GM18951 (cell line): ENCODE measurements at regions not wholly inside any gene's neighbourhood (a gene's known extent, or its start where the extent isn't known, plus 50 kb on each side); places are given as distances from the start of the nearest gene placed in this dataset.
"Not testable (repeated sequence)": the region's sequence is repeated elsewhere in the genome, so short reads cannot be mapped to it uniquely, and the experiment has no call there.

Experiments used
- POLR2A ChIP-seq: IDR thresholded peaks from 4 replicates; pipeline ENCODE4 v1.6.1; 2011; ENCODE audit warnings: mild to moderate bottlenecking; ENCODE audit not compliant: insufficient read length, insufficient read depth; ENCODE audit errors: extremely low read depth
- in situ Hi-C: fragments of 300-500 bp; cut with MboI; formaldehyde crosslinking; loops from one replicate; pipeline ENCODE4 v1.12.0; 2022; ENCODE audit warnings: low sequenced_read_pairs, mixed read lengths, inconsistent platforms; ENCODE audit not compliant: unreplicated experiment

GRCh38 chr4:160110891-160111290, 1008.0 kb downstream of the RAPGEF2 start:
- in situ Hi-C loops, result no loop called here
- no peak for TF ChIP-seq POLR2A

GRCh38 chr4:160117686-160118085, 1014.8 kb downstream of the RAPGEF2 start:
- in situ Hi-C loops, result no loop called here
- TF ChIP-seq POLR2A, result no peak

- in situ Hi-C loops, result not testable (repeated sequence)
Measured at GRCh38 chr4:160125576-160126287, 1022.9 kb downstream of the RAPGEF2 start.

GRCh38 chr4:160127211-160127610, 1024.3 kb downstream of the RAPGEF2 start:
- TF ChIP-seq POLR2A, result no peak
- in situ Hi-C loops, result no loop called here

GRCh38 chr4:160129439-160129838, 1026.6 kb downstream of the RAPGEF2 start:
- in situ Hi-C loops, result no loop called here
- no peak for TF ChIP-seq POLR2A

GRCh38 chr4:160136021-160136420, 1033.1 kb downstream of the RAPGEF2 start:
- in situ Hi-C loops, result no loop called here
- no peak for TF ChIP-seq POLR2A

GRCh38 chr4:160141206-160141605, 1038.3 kb downstream of the RAPGEF2 start:
- TF ChIP-seq POLR2A, result no peak

GRCh38 chr4:160142579-160142978, 1039.7 kb downstream of the RAPGEF2 start:
- no peak for TF ChIP-seq POLR2A
- in situ Hi-C loops, result no loop called here

More at GRCh38 chr4:160141206-160141605, 1038.3 kb downstream of the RAPGEF2 start:
- in situ Hi-C loops, result no loop called here

- TF ChIP-seq POLR2A, result no peak
- in situ Hi-C loops, result no loop called here
Measured at GRCh38 chr4:160143574-160143973, 1040.7 kb downstream of the RAPGEF2 start.

- in situ Hi-C loops, result no loop called here
- no peak for TF ChIP-seq POLR2A
Measured at GRCh38 chr4:160159457-160159856, 1056.6 kb downstream of the RAPGEF2 start.

GRCh38 chr4:160161026-160161425, 1058.1 kb downstream of the RAPGEF2 start:
- TF ChIP-seq POLR2A, result no peak
- in situ Hi-C loops, result no loop called here

- no peak for TF ChIP-seq POLR2A
- in situ Hi-C loops, result no loop called here
Measured at GRCh38 chr4:160175064-160175643, 1072.3 kb downstream of the RAPGEF2 start.

- TF ChIP-seq POLR2A, result no peak
- in situ Hi-C loops, result no loop called here
Measured at GRCh38 chr4:160180211-160180610, 1077.3 kb downstream of the RAPGEF2 start.

GRCh38 chr4:160182727-160183126, 1079.8 kb downstream of the RAPGEF2 start:
- in situ Hi-C loops, result no loop called here
- TF ChIP-seq POLR2A, result no peak

GRCh38 chr4:160184884-160185283, 1082.0 kb downstream of the RAPGEF2 start:
- TF ChIP-seq POLR2A, result no peak
- in situ Hi-C loops, result no loop called here

GRCh38 chr4:160193787-160194186, 1090.9 kb downstream of the RAPGEF2 start:
- no peak for TF ChIP-seq POLR2A
- in situ Hi-C loops, result no loop called here
